Activated CD8-positive, alpha-beta T cell treated with anti-CD3 and anti-CD28 coated beads for 36 hours (primary cell): ENCODE measurements at regions not wholly inside any gene's neighbourhood (a gene's known extent, or its start where the extent isn't known, plus 50 kb on each side); places are given as distances from the start of the nearest gene placed in this dataset.

ENCODE experiments used
- ATAC-seq: fragments of 200-7000 bp; cut with Tn5 transposase; one replicate; pipeline ENCODE4 v1.10.0; 2021; ENCODE audit warnings: mild to moderate bottlenecking, moderate library complexity
- CTCF ChIA-PET: fragments of 350-600 bp; sonication (Branson Sonifier 250); formaldehyde crosslinking; loops from one replicate; lab custom pipeline; 2021; ENCODE audit warnings: antibody characterized with exemption; lab: Charles Lee
- POLR2A ChIA-PET: fragments of 350-600 bp; sonication (Branson Sonifier 250); formaldehyde crosslinking; loops from one replicate; lab custom pipeline; 2021; ENCODE audit warnings: antibody characterized with exemption; lab: Charles Lee
- DNase-seq: peaks from one replicate; pipeline ENCODE4 v3.0.0-alpha.2; 2020
- H3K27ac Mint-ChIP-seq: one replicate; pipeline ENCODE4 v1.8.0; 2021; ENCODE audit warnings: mild to moderate bottlenecking, mixed read lengths
- H3K27me3 Mint-ChIP-seq: one replicate; pipeline ENCODE4 v1.8.0; 2021; ENCODE audit warnings: mixed read lengths
- H3K36me3 Mint-ChIP-seq: one replicate; pipeline ENCODE4 v1.8.0; 2021; ENCODE audit warnings: low read depth, mixed read lengths
- H3K4me1 Mint-ChIP-seq: one replicate; pipeline ENCODE4 v1.8.0; 2021; ENCODE audit warnings: low read depth, mixed read lengths
- H3K4me3 Mint-ChIP-seq: one replicate; pipeline ENCODE4 v1.8.0; 2021; ENCODE audit warnings: mild to moderate bottlenecking, moderate library complexity, mixed read lengths
- H3K9me3 Mint-ChIP-seq: one replicate; pipeline ENCODE4 v1.8.0; 2021; ENCODE audit warnings: mixed read lengths
- CTCF ChIP-seq: fragments of 200-600 bp; IDR thresholded peaks from one replicate; pipeline ENCODE4 v1.8.0; 2022; ENCODE audit warnings: antibody characterized with exemption, mild to moderate bottlenecking
- intact Hi-C: fragments of 100-400 bp; cut with micrococcal nuclease; formaldehyde crosslinking; loops from one replicate; pipeline ENCODE4 v1.10.0; 2022

- Mint-ChIP-seq H3K27ac (no peak overlapping the region), H3K4me3 (no peak overlapping the region), H3K36me3 (no peaks in the 10 kb centered on the region), H3K27me3 (peaks cover 10% of the 10 kb centered on the region), H3K9me3 (no peaks in the 10 kb centered on the region), H3K4me1 (no peaks in the 10 kb centered on the region)
- no peak for DNase-seq
- no peak for TF ChIP-seq CTCF
- no peak for ATAC-seq
- CTCF ChIA-PET, result no interaction called here
- POLR2A ChIA-PET, result interaction anchor here (0.8 kb wide), 1 partner anchor 11 kb away, joined by 3 read pairs; no protein-coding TSS in a partner anchor
- intact Hi-C loops, result no loop called here
Observed at GRCh38 chr6:88459643-88460042, 293.5 kb upstream of the CNR1 start.

GRCh38 chr6:88459189-88459588, 293.0 kb upstream of the CNR1 start:
- DNase-seq (no peak), ATAC-seq (no peak)
- ChIA-PET POLR2A (no interaction called here), CTCF (no interaction called here)
- intact Hi-C loops, result no loop called here
- no peak overlapping the region for H3K4me3 Mint-ChIP-seq
- H3K9me3 Mint-ChIP-seq, result no peaks in the 10 kb centered on the region
- H3K4me1 Mint-ChIP-seq, result no peaks in the 10 kb centered on the region
- H3K27me3 Mint-ChIP-seq, result peaks cover 10% of the 10 kb centered on the region
- H3K36me3 Mint-ChIP-seq, result no peaks in the 10 kb centered on the region
- H3K27ac Mint-ChIP-seq, result no peak overlapping the region
- no peak for TF ChIP-seq CTCF

GRCh38 chr6:88458662-88459061, 292.5 kb upstream of the CNR1 start:
- Mint-ChIP-seq H3K36me3 (no peaks in the 10 kb centered on the region), H3K27me3 (peaks cover 10% of the 10 kb centered on the region), H3K27ac (no peak overlapping the region), H3K9me3 (no peaks in the 10 kb centered on the region), H3K4me3 (no peak overlapping the region), H3K4me1 (no peaks in the 10 kb centered on the region)
- ATAC-seq, result no peak
- POLR2A ChIA-PET, result no interaction called here
- intact Hi-C loops, result no loop called here
- CTCF ChIA-PET, result no interaction called here
- DNase-seq, result no peak
- no peak for TF ChIP-seq CTCF

GRCh38 chr6:88456221-88456859, 290.2 kb upstream of the CNR1 start:
- Mint-ChIP-seq H3K9me3 (no peaks in the 10 kb centered on the region), H3K36me3 (no peaks in the 10 kb centered on the region), H3K27ac (no peak overlapping the region), H3K4me1 (no peaks in the 10 kb centered on the region), H3K27me3 (peaks cover 6% of the 10 kb centered on the region), H3K4me3 (no peak overlapping the region)
- ChIA-PET POLR2A (no interaction called here), CTCF (no interaction called here)
- DNase-seq (no peak), ATAC-seq (no peak)
- no peak for TF ChIP-seq CTCF
- intact Hi-C loops, result no loop called here

GRCh38 chr6:88455317-88455716, 289.2 kb upstream of the CNR1 start:
- H3K9me3 Mint-ChIP-seq, result no peaks in the 10 kb centered on the region
- TF ChIP-seq CTCF, result no peak
- intact Hi-C loops, result no loop called here
- H3K4me1 Mint-ChIP-seq, result no peaks in the 10 kb centered on the region
- no peaks in the 10 kb centered on the region for H3K36me3 Mint-ChIP-seq
- ATAC-seq (no peak), DNase-seq (no peak)
- ChIA-PET CTCF (no interaction called here), POLR2A (no interaction called here)
- H3K27ac Mint-ChIP-seq, result no peak overlapping the region
- no peak overlapping the region for H3K4me3 Mint-ChIP-seq
- H3K27me3 Mint-ChIP-seq, result peaks cover 11% of the 10 kb centered on the region
